Skin of body (tissue), 1 donor: ENCODE measurements at regions not wholly inside any gene's neighbourhood (a gene's known extent, or its start where the extent isn't known, plus 50 kb on each side); places are given as distances from the start of the nearest gene placed in this dataset.

Experiments
- DNase-seq: peaks from one replicate; lab custom pipeline; 2025; lab: John Stamatoyannopoulos, UW

DNA sequence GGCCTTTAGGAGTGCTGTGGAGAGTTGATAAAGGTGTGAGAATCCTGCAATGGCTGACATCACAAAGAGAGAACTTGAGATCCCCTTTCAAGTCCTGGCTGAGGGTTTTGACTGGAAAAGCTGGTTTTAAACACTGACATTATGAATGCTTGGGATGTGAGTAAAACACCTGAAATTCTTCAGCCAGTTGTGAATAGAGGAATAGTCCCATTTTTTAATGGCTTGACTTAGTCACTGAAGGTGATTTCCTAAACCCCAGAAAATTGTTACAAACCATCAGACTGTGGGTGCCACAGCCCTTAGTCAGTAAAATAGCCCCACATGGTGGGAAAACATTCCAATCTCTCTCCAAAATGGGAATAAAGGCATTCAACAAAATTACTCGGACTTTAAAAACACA is 107.7 kb upstream of the LMO4 start:
- no peak for DNase-seq

GRCh38 chr1:87224201-87224600 is 104.5 kb upstream of the LMO4 start:
- no peak for DNase-seq

- DNase-seq: no peak
Measured at GRCh38 chr1:87225171-87225570, 103.5 kb upstream of the LMO4 start.

DNA sequence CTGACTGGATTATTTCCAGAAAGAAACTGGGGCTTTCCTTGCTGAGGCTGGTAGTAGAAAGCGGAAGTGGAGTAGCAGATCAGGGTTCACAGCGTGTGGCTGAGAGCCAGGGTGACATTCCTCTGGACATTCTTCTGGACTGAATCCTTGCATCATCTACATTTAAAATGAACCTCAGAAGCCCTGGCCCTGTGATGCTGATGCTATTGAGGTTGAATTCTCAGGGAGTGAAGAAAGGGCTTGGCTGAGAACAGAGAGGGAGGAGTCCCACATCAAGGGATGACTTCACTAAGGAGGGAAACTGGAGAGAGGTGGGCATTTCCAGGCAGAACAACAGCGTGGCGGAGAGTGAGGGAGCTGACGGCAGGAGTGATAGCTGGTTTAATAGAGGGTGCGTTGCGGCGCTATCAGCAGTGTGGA is 102.3 kb upstream of the LMO4 start:
- peak; percentile 40 for DNase-seq

DNA sequence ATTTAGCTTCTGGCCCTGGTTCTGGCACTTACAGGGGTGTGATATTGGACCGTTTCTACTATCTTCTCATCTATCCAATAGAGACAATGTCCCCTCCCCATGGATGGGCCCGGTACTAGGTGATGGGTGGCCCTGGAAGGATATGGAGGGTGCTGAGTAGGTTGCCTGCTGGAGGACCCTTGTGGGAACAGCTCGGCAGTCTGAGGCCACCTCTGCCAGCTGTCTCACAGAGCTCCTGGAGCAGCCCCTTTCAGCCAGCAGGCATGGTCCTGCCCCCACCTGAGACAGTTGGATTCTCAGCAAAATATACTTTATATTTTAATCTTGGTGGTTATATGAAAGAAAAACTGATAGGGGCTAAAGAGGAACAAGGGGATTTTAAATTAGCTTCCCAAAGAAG is 101.0 kb upstream of the LMO4 start:
- DNase-seq: no peak

DNA sequence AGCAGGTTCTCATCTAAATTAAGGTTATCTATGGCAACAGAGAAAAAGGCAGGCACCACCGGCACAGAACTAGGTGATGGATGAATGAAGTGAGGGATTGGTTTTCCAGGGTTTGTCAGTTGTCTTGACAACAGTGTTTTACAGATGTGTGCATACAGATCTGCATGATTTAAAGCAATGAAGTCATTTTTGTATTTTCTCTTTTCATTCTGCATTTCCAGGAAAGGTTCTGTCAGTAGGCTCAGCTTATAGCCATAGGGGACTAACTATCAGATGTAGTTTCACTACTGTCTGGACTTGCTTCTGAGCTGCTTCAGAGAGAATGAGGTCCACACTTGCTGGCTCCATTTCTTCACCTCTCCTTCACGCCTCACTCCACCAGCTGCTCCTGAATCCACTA is 98.2 kb upstream of the LMO4 start:
- DNase-seq: peak; percentile 25

DNA sequence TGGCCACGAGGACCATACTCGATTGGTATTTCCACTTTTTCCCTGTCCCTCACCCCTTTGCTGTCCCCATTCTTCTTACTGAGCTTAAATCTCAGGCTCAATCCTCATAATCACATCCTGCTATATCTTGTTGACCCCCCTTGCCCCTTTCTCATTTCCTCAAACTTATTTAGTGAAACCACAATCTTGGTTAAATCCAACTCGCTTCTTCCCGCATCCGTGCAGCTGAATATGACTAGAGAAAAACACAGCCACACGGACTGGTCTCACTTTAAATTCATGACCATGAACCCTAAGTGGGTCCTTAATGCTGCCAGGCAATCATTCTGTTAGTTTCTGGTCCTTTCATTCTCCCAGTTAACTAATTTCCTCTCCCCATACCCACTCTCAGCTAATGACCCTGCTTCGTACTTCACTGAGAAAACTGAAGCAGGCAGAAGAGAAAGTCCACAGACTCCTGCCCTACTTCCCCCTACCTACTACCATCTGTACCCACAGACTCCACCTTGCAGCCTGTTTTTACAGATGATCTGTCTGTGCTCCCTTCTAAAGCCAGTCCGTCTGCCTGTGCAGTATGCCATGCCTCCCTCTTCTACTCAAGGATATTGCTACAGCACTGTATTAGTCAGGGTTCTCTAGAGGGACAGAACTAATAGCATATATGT is 96.8 kb upstream of the LMO4 start:
- DNase-seq: no peak

GRCh38 chr1:87236585-87236984 is 92.1 kb upstream of the LMO4 start:
- no peak for DNase-seq

GRCh38 chr1:87239997-87240605 is 88.6 kb upstream of the LMO4 start:
- DNase-seq: no peak

GRCh38 chr1:87240661-87241285 is 87.9 kb upstream of the LMO4 start:
- no peak for DNase-seq

DNA sequence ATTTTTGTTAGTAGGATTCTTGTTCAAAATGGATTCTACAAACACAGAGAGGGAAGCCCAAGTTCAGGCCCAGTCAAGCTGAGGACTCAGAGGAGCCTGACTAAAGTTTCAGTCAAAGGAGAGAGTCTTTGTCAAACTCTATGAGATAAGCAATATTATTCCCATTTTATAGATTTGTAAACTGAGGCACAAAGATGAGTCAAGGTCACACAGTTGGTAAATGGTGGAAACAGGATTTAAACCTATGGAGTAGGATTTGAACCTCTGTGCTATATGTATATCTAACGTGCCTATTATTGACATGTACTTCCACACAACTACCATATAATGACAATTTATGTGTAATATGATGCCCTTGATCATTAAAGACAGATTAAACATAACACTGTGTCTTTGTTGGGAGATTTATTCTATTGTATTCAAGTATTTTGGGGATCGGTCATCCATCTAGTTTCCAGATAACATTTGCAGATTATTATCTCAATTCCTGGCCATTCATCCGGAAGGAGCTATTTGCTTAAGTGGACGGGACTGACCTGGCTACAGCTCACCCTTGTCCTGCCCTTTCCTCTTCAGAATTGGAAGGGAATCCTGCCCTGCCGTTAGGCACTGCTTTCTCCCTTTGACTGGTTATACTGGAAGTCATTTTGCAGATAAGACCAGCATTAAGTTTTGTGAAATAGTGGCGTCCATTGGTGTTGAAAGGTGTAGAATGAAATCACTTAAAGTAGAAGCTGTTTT is 86.1 kb upstream of the LMO4 start:
- DNase-seq: no peak

GRCh38 chr1:87243573-87243972 is 85.1 kb upstream of the LMO4 start:
- DNase-seq: no peak

GRCh38 chr1:87246436-87246835 is 82.2 kb upstream of the LMO4 start:
- DNase-seq: no peak

GRCh38 chr1:87249803-87250202 is 78.9 kb upstream of the LMO4 start:
- DNase-seq: no peak

DNA sequence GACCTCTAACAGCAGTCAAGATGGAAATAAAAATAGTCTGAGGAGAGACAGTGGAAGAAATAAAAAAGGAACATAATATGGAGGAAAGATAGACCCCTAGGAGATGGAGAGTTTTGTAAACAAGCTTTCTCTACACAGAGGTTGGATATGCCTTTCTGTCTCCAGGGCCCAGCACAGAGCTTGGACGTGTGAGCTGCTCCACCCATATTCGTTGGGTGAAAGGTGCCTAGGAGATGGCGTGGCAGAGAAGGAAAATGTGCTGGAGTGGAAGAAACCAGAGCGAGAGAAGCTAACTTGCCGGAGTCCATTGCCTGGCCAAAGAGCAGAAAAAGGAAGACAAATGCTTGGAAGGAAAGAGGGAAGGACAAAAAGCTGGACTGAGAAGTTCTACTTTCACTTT is 78.3 kb upstream of the LMO4 start:
- DNase-seq: no peak

DNA sequence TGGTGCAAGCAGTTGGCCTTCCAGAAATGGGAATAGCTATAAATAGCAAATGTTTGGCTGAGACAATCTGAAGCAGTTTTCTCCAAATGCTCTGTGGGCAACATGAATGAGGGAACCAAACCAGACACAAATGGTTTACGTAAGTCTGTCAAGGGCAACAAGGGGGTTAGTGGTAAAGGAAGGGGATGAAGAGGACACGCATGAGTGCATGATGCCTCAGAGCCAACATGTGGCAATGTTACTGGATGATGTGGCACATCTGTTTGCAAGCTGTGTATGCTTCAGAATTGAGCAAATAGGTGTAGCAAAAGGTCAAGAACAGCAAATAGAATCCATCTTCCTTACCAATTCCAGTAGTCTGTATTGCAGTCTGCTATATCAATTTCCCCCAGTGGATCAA is 76.3 kb upstream of the LMO4 start:
- DNase-seq: peak; percentile 47

GRCh38 chr1:87262688-87263087 is 66.0 kb upstream of the LMO4 start:
- no peak for DNase-seq

GRCh38 chr1:87263281-87263680 is 65.4 kb upstream of the LMO4 start:
- DNase-seq: no peak

DNA sequence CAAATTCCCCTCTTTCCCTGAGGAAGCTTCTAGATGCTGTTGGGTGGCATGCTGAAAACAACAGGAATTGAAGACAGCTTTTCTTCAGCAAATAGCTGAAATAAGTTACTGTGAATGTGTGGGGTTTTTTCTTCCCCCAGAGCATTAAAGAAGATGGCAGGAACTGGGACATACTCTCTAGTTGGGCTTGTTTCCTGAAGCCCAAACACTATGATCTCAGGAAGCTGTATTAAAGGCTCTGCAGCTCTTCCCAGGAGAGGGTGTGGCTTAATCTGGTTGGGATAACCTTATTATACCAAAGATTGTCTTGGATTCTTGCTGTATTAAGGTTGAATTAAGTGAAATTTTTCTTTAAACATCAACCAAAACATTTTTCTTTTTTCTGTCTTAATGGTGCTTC is 64.9 kb upstream of the LMO4 start:
- no peak for DNase-seq

DNA sequence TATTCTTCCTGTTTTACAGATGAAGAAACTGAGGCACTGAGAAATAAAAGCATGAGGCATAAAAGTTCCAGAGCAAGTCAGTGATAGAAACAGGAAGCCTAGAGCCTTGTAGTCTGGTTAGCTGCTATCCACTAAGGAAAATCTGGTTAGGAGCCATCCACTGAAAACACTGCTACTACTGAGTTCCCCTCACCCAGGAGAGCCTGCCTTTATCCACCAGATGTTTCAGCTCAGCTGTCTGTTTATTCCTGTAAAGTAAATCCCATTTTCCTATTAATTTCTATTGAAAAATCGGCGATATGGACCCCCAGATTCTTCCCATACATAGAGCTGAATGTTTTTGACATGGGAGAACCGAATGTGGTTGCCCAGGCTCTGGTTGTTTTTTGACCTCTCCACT is 63.7 kb upstream of the LMO4 start:
- DNase-seq: no peak

DNA sequence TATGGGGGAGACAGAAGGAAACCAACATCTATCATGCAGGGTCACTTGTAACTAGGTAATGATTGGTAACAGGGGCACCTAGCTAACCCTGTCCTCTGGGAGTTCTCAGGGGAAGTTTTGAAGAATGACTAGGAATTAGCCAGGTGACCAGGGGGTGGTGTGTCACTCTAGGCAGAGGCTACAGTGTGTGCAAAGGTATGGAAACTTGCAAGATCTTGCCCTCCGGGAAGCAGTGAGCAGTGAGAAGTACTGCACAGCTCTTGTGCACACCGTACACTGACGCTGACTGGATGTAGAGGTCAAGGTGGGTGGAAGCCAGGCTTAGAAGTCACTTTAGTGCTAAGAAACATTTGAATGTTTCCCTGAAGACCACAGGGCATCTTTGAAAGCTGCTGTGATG is 62.9 kb upstream of the LMO4 start:
- DNase-seq: no peak

DNA sequence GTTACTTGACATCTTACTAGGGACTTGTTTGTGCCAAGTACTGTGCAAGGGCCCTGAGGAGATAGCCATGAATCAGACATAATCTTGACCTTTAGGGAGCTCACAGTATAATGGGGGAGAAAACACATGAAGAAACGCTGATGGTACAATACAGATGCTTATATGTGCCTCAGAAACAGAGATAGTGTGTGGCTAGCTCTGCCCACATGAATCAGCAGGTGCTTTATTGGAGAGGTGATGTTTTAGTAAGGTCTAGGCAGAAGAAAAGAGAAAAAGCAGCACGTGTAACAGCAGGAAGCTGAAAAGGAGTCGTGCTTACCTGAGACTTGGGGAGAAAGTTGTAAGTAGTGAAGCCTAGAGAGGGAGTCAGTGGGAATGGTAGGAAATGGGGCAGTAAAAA is 60.6 kb upstream of the LMO4 start:
- no peak for DNase-seq

DNA sequence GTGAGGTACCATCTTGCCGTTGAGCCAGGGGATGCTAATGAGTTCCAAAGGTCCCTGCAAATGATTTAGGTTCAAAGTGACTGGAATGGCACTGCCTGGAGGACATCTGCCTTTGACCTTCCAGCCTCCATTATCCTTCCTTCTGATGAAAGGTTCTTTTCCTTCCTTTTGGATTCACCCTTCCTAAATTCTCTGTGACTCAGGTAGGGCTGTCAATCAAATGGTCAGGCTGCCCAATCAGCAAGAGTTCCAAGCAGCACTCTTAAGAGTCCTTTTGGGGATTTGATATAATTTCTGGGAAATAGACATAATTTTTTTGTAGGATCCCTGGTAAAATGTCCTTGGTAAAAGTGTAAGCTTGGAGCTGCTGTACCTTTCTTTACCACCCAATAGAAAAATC is 58.8 kb upstream of the LMO4 start:
- DNase-seq: no peak
